Omental fat pad (tissue), 3 donors: ENCODE measurements at regions not wholly inside any gene's neighbourhood (a gene's known extent, or its start where the extent isn't known, plus 50 kb on each side); places are given as distances from the start of the nearest gene placed in this dataset.

Experiments
- ATAC-seq: fragments of 150-250 bp; one replicate; pipeline ENCODE4 v1.9.1; 2016; ENCODE audit warnings: mild to moderate bottlenecking, moderate library complexity; ENCODE audit not compliant: low FRiP score
- DNase-seq: peaks from one replicate; pipeline ENCODE4 v3.0.0-alpha.2; 2019; ENCODE audit warnings: low spot score
- CTCF ChIP-seq, 3 donors: fragments of 450-650 bp; IDR thresholded peaks; one replicate each; pipeline ENCODE4 v1.5.1; 2016 to 2017; ENCODE audit warnings: antibody characterized with exemption in 3 of 3, mild to moderate bottlenecking in 3 of 3, moderate library complexity in 2 of 3

- no peak for DNase-seq
- no peak for ATAC-seq
- no peak for TF ChIP-seq CTCF (IDR thresholded peaks at IDR 0.05)
Observed at GRCh38 chr2:60095202-60095815, 458.1 kb downstream of the BCL11A start.

GRCh38 chr2:60094450-60094929, 459.0 kb downstream of the BCL11A start:
- ATAC-seq (no peak), DNase-seq (no peak)
- no peak for TF ChIP-seq CTCF (IDR thresholded peaks at IDR 0.05)

- TF ChIP-seq CTCF (IDR thresholded peaks at IDR 0.05) = no peak
- no peak for ATAC-seq
- DNase-seq = no peak
Observed at GRCh38 chr2:60092781-60093180, 460.7 kb downstream of the BCL11A start.

GRCh38 chr2:60091894-60092293, 461.6 kb downstream of the BCL11A start:
- TF ChIP-seq CTCF (IDR thresholded peaks at IDR 0.05) = no peak
- DNase-seq = no peak
- no peak for ATAC-seq

- ATAC-seq = no peak
- no peak for TF ChIP-seq CTCF (IDR thresholded peaks at IDR 0.05)
- no peak for DNase-seq
Observed at GRCh38 chr2:60091266-60091665, 462.2 kb downstream of the BCL11A start.

- ATAC-seq (no peak), DNase-seq (no peak)
- no peak for TF ChIP-seq CTCF (IDR thresholded peaks at IDR 0.05)
Observed at GRCh38 chr2:60079562-60079961, 473.9 kb downstream of the BCL11A start.

- ATAC-seq (no peak), DNase-seq (no peak)
- no peak for TF ChIP-seq CTCF (IDR thresholded peaks at IDR 0.05)
Observed at GRCh38 chr2:60075048-60075447, 478.4 kb downstream of the BCL11A start.
